ENCODE measurements at regions not wholly inside any gene's neighbourhood (a gene's known extent, or its start where the extent isn't known, plus 50 kb on each side); places are given as distances from the start of the nearest gene placed in this dataset.

- Histone ChIP-seq H3K4me1 (ENCODE audit: insufficient read depth, low read length) (no peaks in the 10 kb centered on the region), H3K9me3 (ENCODE audit: low read length) (peaks cover 13% of the 10 kb centered on the region), H3K27ac (ENCODE audit: extremely low read length, insufficient read depth, low read length) (no peak overlapping the region), H3K4me2 (ENCODE audit: low read depth, low read length) (no peak overlapping the region), H3K79me2 (ENCODE audit: insufficient read depth, low read length) (no peaks in the 10 kb centered on the region), H3K36me3 (replicated peaks in 1 of 2; ENCODE audit: control insufficient read depth in 1 of 2, insufficient read depth in 2 of 2, low read length in 2 of 2) (no peaks in the 10 kb centered on the region), H3K4me3 (replicated peaks in 1 of 3; ENCODE audit: insufficient read depth in 1 of 3, low read depth in 2 of 3, low read length in 3 of 3) (no peak overlapping the region), H4K20me1 (ENCODE audit: insufficient read depth, low read length) (no peaks in the 10 kb centered on the region), H2AFZ (ENCODE audit: low read length) (no peak overlapping the region), H3K27me3 (ENCODE audit: control insufficient read depth in 1 of 2, insufficient read depth in 2 of 2, low read length in 2 of 2) (no peaks in the 10 kb centered on the region), H3K9ac (ENCODE audit: insufficient read depth, low read depth, low read length) (no peak overlapping the region)
- TF ChIP-seq ZSCAN5A (CRISPR knock-in tag; IDR thresholded peaks at IDR 0.05; ENCODE audit: borderline replicate concordance) (no peak), DZIP1 (CRISPR knock-in tag; IDR thresholded peaks at IDR 0.05) (no peak), RAD51 (IDR thresholded peaks at IDR 0.05; ENCODE audit: borderline replicate concordance) (no peak), ZNF558 (CRISPR knock-in tag; IDR thresholded peaks at IDR 0.05; ENCODE audit: borderline replicate concordance) (no peak), ZNF136 (CRISPR knock-in tag; IDR thresholded peaks at IDR 0.05; ENCODE audit: low read depth) (no peak), RFX3 (CRISPR knock-in tag; IDR thresholded peaks at IDR 0.05) (no peak), ZNF280B (CRISPR knock-in tag; IDR thresholded peaks at IDR 0.05; ENCODE audit: borderline replicate concordance) (no peak), MIXL1 (CRISPR knock-in tag; IDR thresholded peaks at IDR 0.05) (no peak), ZEB1 (IDR thresholded peaks at IDR 0.05; ENCODE audit: insufficient replicate concordance, low read depth) (no peak), ZNF383 (CRISPR knock-in tag; IDR thresholded peaks at IDR 0.05; ENCODE audit: borderline replicate concordance) (no peak), DNMT3B (CRISPR knock-in tag; conservative IDR thresholded peaks at IDR 0.05) (no peak), POLR2AphosphoS5 (IDR thresholded peaks at IDR 0.05; ENCODE audit: low read depth, low read length) (no peak)
- no peak for ATAC-seq
- no TSS peak for BruUV-seq (replicated peaks)
- no peak for DNase-seq (ENCODE audit: low spot score)
- FAIRE-seq = no peak
- ChIA-PET POLR2A (no interaction called here), CTCF (ENCODE audit: low intra/inter-chr PET ratio, low total read pairs) (no interaction called here)
- in situ Hi-C loops (cut with HindIII; ENCODE audit: extremely low pct_ligation_motif_present, low pct_unique_long_range_greater_than_20kb) = no loop called here
- WGBS (ENCODE audit: low lambda C conversion rate) = 0% methylated on average over 2 of the region's 2 CpGs
- intact Hi-C loops (cut with micrococcal nuclease; ENCODE audit: unreplicated experiment) = no loop called here
Observed at GRCh38 chr6:14266266-14266665, 148.7 kb downstream of the CD83 start.

Measured in HepG2 (cell line).